ENCODE measurements at regions not wholly inside any gene's neighbourhood (a gene's known extent, or its start where the extent isn't known, plus 50 kb on each side); places are given as distances from the start of the nearest gene placed in this dataset.

DNA sequence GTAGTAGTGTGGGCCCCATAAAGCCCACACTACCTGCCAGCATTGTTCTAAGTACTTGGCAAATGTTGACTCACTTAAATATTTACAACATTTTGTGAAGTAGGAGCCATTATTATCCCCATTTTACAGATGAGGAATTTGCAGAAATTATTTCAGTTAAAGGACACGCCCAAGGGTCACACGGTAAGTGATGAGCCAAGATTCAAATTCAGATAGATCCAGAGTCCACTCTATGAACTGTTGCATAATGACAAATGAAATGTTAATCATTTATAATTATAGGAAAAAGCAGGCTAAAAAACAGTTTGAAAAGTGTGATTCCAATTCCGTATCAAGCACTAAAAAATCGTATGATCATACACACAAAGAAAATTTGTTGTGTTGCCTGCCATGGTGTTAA lies 108.4 kb downstream of the MDH1 start:
- TF ChIP-seq, protein P1, sequence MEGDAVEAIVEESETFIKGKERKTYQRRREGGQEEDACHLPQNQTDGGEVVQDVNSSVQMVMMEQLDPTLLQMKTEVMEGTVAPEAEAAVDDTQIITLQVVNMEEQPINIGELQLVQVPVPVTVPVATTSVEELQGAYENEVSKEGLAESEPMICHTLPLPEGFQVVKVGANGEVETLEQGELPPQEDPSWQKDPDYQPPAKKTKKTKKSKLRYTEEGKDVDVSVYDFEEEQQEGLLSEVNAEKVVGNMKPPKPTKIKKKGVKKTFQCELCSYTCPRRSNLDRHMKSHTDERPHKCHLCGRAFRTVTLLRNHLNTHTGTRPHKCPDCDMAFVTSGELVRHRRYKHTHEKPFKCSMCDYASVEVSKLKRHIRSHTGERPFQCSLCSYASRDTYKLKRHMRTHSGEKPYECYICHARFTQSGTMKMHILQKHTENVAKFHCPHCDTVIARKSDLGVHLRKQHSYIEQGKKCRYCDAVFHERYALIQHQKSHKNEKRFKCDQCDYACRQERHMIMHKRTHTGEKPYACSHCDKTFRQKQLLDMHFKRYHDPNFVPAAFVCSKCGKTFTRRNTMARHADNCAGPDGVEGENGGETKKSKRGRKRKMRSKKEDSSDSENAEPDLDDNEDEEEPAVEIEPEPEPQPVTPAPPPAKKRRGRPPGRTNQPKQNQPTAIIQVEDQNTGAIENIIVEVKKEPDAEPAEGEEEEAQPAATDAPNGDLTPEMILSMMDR (IDR thresholded peaks at IDR 0.05; ENCODE audit: borderline replicate concordance, extremely low read depth, low read length, poor library complexity, severe bottlenecking) = no peak
- no peak for TF ChIP-seq EZH2 (IDR thresholded peaks at IDR 0.05; ENCODE audit: borderline replicate concordance, low read depth, low read length, severe bottlenecking)
